NCI-H1092 treated with DMSO at 0.1 percent for 48 hours (cell line): ENCODE measurements at regions not wholly inside any gene's neighbourhood (a gene's known extent, or its start where the extent isn't known, plus 50 kb on each side); places are given as distances from the start of the nearest gene placed in this dataset.
"Not testable (repeated sequence)": the region's sequence is repeated elsewhere in the genome, so short reads cannot be mapped to it uniquely, and the experiment has no call there.

Experiments
- DNase-seq: peaks from one replicate; lab custom pipeline; 2025; lab: John Stamatoyannopoulos, UW

DNA sequence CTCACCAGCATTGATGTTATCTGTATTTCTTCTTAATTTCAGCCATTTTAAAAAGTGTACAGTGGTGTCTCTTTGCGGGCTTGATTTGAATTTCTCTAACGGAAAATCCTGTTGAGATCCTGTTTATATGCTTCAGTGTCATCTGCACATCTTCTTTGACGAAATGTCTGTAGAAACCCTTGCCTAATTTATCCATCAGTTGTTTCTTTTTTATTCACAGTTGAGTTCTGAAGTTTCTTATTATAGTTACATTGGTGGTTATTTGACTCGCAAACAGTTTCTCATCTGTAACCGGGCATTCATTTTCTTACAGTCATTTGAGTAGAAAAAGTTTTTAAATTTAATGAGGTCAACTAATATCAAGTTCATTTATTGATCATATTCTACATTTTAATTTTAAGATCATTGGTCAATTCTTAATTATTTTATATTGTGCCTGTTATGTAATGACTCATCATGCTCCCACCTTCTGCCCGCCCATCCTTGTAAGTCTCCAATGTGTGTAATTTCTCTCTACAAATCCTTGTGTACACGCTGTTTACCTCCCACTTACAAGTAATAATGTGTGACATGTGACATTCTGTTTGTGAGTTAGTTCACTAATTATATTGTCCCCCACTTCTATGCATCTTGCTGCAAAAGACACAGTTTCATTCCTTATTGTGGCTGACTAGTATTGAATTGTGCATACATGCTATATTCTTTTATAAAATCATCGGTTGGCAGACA lies 1242.8 kb downstream of the TMEM121 start:
- not testable (repeated sequence) for DNase-seq

DNA sequence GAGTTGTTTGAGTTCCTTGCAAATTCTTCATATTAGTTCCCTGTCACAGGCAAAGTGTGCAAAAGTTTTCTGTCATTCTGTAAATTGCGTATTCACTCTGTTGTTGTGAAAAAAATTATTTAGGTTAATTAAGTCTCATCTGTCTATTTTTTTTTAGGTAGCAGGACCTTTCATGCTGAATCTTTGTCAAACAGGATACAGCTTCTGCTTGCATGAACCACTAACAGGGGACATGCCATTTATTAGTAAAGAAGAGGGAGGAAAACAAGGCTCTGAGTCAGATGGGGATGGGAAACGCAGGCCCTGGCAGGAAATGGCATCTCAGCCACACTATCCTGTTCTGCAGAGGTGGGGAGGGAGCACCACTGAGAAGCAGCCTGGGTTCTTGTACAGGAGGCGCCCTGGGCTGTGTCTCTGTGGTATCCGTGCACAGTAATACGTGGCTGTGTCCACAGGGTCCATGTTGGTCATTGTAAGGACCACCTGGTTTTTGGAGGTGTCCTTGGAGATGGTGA lies 1243.8 kb downstream of the TMEM121 start:
- not testable (repeated sequence) for DNase-seq

DNA sequence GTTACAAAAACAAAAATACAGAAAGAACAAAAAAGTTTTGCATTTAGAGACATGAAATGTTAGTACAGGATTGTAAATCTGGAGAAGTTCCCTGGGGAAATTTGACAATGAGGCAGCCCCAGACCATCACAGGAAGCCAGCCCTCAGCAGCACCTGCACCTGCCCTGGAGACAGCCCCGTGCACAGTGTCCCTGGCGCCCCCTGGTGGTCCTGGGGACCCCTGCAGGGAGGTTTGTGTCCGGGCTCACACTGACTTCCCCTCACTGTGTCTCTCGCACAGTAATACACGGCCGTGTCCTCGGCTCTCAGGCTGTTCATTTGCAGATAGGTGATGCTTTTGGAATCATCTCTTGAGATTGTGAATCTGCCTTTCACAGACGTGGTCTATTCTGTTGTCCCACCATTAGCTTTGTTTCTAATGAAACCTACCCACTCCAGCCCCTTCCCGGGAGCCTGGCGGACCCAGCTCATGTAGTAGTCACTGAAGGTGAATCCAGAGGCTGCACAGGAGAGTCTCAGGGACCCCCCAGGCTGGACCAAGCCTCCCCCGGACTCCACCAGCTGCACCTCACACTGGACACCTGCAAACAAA lies 1248.6 kb downstream of the TMEM121 start:
- peak; percentile 4 for DNase-seq

- no peak for DNase-seq
Measured at GRCh38 chr14:106776395-106776983, 1250.1 kb downstream of the TMEM121 start.

- no peak for DNase-seq
Measured at GRCh38 chr14:106778986-106779385, 1252.6 kb downstream of the TMEM121 start.

- DNase-seq = no peak
Measured at GRCh38 chr14:106786697-106787096, 1260.3 kb downstream of the TMEM121 start.

- no peak for DNase-seq
Measured at GRCh38 chr14:106787626-106788025, 1261.2 kb downstream of the TMEM121 start.

- DNase-seq = no peak
Measured at GRCh38 chr14:106788534-106788933, 1262.2 kb downstream of the TMEM121 start.

GRCh38 chr14:106789318-106789717 lies 1262.9 kb downstream of the TMEM121 start:
- no peak for DNase-seq

- DNase-seq = peak; percentile 5
Measured at GRCh38 chr14:106790189-106791036, 1264.0 kb downstream of the TMEM121 start.

DNA sequence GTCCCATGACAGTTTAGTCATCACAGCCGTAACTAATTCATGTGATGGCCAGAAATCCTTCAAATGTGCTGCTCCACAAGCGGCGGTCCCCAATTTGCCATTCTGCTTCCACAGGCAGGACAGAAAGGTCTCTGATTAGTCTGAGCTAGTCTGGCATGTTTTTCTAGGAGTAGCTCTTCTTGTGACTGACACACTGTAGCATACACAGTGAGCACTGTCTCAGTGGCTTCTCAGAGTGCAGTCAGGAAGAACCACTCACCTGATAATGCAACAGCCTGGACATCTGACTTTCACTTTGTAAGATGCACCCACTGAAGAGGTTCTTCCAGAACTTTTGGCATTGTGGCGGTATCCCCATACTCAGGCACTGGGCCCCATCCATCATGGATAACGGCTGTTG lies 1266.2 kb downstream of the TMEM121 start:
- DNase-seq = no peak

DNA sequence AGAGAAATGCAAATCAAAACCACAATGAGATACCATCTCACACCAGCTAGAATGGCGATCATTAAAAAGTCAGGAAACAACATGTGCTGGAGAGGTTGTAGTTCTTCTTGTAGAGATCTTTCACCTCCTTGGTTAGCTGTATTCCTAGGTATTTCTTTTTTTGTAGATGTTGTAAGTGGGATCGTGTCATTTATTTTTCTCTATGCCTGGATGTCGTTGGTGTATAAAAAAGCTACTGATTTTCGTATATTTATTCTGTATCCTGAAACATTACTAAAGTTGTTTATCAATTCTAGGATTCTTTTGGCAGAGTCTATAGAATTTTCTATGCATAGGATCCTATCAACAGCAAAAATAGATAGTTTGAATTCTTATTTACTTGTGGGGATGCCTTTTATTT lies 1271.8 kb downstream of the TMEM121 start:
- not testable (repeated sequence) for DNase-seq

DNA sequence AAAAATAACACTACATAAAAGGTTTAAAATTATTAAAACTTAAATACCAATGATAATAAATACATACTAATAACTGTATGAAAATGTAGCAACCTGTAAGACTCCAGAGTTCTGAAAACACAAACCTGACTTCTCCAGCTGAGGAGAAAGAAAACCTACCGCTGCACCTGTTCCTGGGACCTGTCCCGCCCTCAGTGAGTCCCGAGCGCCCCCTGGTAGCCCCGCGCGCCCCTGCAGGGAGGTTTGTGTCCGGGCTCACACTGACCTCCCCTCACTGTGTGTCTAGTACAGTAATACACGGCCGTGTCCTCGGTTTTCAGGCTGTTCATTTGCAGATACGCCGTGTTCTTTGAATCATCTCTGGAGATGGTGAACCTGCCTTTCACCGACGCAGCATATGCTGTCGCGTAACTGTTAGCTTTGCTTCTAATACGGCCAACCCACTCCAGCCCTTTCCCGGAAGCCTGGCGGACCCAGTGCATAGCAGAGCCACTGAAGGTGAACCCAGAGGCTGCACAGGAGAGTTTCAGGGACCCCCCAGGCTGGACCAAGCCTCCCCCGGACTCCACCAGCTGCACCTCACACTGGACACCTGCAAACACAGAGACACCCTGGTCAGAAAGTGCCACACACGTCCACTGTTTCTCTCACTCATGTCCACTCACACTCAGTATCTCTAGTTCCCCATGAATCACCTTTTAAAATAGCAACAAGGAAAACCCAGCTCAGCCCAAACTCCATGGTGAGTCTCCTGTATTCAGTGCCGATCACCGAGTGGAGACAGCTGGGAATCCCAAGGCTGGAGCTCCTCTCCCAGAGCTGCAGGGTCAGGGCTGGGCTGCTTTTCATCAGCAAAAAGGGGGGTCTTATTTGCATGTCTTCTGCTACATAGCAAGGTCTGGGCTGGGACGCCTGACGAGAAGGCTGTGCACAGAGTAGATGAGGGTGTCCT lies 1276.3 kb downstream of the TMEM121 start:
- DNase-seq = no peak

GRCh38 chr14:106803379-106803778 lies 1277.0 kb downstream of the TMEM121 start:
- DNase-seq = no peak

- DNase-seq = no peak
Measured at GRCh38 chr14:106807493-106807892, 1281.1 kb downstream of the TMEM121 start.

- no peak for DNase-seq
Measured at GRCh38 chr14:106808458-106808857, 1282.1 kb downstream of the TMEM121 start.

DNA sequence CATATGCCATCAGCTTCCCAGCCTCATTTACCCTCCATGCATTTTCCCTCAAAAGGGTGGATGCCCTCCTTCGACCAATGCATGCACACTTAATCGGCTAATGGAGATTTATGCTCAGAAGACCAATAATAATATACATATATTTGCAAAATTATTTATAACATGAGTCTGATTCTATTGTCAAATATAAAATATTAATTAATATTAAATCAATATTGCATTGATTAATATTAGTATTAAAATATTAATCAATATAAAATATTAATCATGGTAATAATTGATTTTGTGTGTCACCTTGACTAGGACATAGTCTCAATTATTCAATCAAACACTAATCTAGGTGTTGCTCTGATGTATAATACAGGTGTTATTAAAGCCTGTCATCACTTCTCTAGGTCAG lies 1282.5 kb downstream of the TMEM121 start:
- DNase-seq = no peak

- DNase-seq = no peak
Measured at GRCh38 chr14:106809615-106810014, 1283.2 kb downstream of the TMEM121 start.

- not testable (repeated sequence) for DNase-seq
Measured at GRCh38 chr14:106810168-106810567, 1283.8 kb downstream of the TMEM121 start.

- no peak for DNase-seq
Measured at GRCh38 chr14:106811162-106811561, 1284.8 kb downstream of the TMEM121 start.
